ENCODE measurements at regions not wholly inside any gene's neighbourhood (a gene's known extent, or its start where the extent isn't known, plus 50 kb on each side); places are given as distances from the start of the nearest gene placed in this dataset.
"Not testable (repeated sequence)": the region's sequence is repeated elsewhere in the genome, so short reads cannot be mapped to it uniquely, and the experiment has no call there.

- no peak for DNase-seq (ENCODE audit: low spot score)
- intact Hi-C loops (cut with DNase I) = no loop called here
Observed at GRCh38 chr6:104462811-104463599, 396.7 kb downstream of the HACE1 start.

- no peak for DNase-seq (ENCODE audit: low spot score)
- intact Hi-C loops (cut with DNase I) = no loop called here
Observed at GRCh38 chr6:104460738-104461483, 398.8 kb downstream of the HACE1 start.

- DNase-seq (ENCODE audit: low spot score) = no peak
- intact Hi-C loops (cut with DNase I) = no loop called here
Observed at GRCh38 chr6:104459543-104459942, 400.2 kb downstream of the HACE1 start.

GRCh38 chr6:104449918-104450317 lies 409.8 kb downstream of the HACE1 start:
- DNase-seq (ENCODE audit: low spot score) = no peak
- intact Hi-C loops (cut with DNase I) = no loop called here

- intact Hi-C loops (cut with DNase I); DNase-seq (ENCODE audit: low spot score): not testable (repeated sequence)
Observed at GRCh38 chr6:104446101-104447080, 413.3 kb downstream of the HACE1 start.

DNA sequence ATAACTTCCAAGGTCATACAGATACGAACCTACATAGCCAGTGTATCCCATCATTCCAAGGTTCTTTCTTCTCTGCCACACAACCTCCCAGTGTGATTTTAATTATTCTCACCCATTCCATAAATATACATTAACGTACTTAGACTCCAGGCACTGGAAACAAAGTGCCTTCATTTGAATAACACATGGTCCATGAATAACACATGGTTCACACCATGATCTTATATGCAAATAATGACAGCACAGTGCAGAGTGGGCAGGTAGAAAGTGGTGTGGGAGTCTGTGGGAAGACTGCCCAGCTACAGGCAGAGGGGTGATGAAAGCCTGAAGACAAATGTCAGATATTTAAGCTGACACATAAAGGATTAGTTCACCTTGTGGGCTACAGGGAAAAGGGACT lies 425.2 kb downstream of the HACE1 start:
- intact Hi-C loops (cut with DNase I) = no loop called here
- no peak for DNase-seq (ENCODE audit: low spot score)

DNA sequence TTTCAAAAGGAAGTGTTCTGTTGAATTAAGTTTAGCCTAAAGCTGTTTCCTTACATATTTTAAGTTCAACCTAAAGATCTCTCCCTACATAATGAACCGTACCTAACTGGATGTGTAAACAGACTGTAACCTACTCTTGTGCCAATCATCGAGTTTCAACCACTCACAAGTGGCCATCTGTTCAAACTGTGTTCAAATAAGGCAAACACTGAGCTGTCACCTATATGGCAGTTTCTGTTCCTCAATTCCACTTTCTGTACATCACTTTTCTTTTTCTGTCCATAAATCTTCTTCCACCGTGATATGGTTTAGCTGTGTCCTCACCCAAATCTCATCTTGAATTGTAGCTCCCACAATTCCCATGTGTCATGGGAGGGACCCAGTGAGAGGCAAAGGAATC lies 428.6 kb downstream of the HACE1 start:
- no peak for DNase-seq (ENCODE audit: low spot score)

GRCh38 chr6:104428184-104428583 lies 431.5 kb downstream of the HACE1 start:
- intact Hi-C loops (cut with DNase I) = no loop called here
- no peak for DNase-seq (ENCODE audit: low spot score)

More for the DNA sequence above, 428.6 kb downstream of the HACE1 start:
- intact Hi-C loops (cut with DNase I) = no loop called here

DNA sequence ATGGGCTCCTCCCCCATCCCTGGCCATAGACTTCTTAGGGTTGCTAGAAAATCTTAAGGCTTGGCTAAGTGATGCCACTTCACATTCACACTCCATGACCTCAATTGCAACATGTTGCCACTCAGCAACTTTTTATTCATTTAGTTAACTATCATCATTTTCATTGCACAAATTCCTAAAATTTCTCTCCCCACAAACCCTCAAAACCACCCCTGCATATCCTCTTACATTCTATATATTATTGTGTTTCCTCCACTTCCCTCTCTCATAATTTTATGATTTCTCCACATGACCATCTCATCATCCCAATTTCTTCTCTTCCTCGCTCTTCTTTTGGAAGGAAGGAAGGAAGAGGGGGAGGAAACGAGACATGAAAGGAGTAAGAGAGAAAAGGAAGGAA lies 436.0 kb downstream of the HACE1 start:
- intact Hi-C loops (cut with DNase I) = no loop called here
- no peak for DNase-seq (ENCODE audit: low spot score)

DNA sequence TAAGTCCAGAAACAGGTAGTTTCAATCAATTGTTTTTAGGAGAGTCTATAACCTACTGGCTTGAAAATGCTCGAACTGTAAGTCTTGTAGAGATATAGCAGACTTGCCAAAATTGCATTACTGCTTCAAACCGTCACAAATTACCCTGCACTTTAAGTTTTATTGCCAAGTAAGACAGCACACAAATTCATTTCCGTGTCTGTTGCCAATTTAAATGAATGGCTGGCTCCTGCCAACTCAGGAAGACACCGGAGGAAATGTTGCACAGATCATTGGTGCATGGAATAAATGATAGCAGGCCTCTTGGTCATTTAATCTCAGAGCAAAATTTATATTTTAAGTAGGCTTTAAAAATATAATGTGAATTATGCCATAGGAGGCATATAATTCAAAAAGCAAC lies 438.1 kb downstream of the HACE1 start:
- intact Hi-C loops (cut with DNase I) = no loop called here
- no peak for DNase-seq (ENCODE audit: low spot score)

DNA sequence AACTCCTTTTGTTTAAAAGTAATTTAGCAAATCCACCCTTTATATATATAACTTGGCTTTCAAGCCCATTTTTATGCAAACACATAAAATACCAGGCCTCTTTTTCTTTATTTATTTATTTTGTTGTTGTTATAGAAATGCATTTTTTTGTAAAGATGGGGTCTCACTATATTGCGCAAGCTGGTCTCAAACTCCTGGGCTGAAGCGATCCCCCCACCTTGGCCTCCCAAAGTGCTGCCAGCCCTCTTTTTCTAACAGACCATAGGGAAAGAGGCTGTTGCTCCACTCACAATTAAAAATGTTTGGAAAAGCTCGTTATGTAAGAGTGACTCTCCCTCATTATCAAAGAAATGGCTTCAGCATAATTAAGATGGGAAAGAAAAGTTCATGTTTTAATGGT lies 440.9 kb downstream of the HACE1 start:
- DNase-seq (ENCODE audit: low spot score) = no peak
- intact Hi-C loops (cut with DNase I) = no loop called here

DNA sequence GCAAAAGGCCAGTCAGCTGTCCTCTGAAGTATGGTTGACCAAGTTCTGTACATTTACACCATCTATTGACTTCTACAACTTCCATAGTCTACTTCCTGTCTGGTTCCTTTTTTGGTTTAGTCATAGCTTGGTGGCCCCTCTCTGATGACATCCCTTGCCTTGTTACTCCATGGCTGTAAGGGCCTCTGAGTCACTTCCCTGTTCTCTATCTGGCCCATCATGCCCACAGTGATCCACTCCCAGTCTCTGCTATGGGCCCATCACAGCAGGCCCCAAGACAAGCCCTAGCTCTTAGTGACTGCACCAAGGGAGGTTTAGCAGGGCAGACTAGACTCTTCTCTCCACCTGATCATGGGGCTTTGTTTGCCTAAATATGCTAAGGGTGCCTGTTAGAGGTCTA lies 441.6 kb downstream of the HACE1 start:
- DNase-seq (ENCODE audit: low spot score) = no peak
- intact Hi-C loops (cut with DNase I) = no loop called here

DNA sequence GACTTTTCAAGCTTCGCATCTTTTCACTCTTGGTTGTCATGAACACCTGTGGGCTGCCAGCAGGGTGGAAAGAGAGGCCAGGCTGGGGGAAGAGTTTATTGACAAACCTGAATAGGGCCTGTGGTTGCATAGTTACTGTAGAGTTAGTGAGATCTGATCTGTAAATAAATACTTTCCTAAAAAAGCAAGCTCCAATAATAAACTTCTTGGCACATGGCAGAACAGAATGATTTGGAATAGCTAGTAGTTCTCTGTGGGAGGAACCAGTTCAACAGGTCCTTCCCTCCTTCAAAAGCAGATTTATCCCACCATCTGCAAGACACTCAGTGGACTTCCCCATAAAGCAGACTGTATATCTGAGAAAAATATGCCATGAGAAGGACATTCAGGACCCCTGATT lies 445.0 kb downstream of the HACE1 start:
- intact Hi-C loops (cut with DNase I) = no loop called here
- DNase-seq (ENCODE audit: low spot score) = no peak

- DNase-seq (ENCODE audit: low spot score) = no peak
- intact Hi-C loops (cut with DNase I) = no loop called here
Observed at GRCh38 chr6:104413767-104414166, 446.0 kb downstream of the HACE1 start.

GRCh38 chr6:104411302-104411701 lies 448.4 kb downstream of the HACE1 start:
- DNase-seq (ENCODE audit: low spot score) = no peak

DNA sequence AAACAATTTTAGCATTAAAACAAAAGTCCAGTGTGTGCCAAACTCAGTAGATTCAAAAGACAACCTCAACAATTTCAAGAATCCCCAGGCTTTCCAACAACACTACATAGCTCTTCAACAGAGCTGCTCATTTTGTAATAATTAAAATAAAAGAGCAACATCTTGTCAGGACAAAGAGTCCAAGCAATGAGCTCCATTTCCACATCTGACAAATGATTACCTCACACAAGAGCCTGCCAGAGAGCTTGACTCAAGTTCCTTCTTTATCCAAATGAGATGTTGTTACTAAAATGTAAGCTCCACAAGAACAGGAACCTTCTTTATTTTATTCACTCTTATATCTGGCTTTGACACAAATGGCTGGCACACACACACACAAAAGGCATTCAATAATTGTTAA lies 449.8 kb downstream of the HACE1 start:
- no peak for DNase-seq (ENCODE audit: low spot score)
- intact Hi-C loops (cut with DNase I) = no loop called here

More at GRCh38 chr6:104411302-104411701, 448.4 kb downstream of the HACE1 start:
- intact Hi-C loops (cut with DNase I) = no loop called here

GRCh38 chr6:104407957-104408356 lies 451.8 kb downstream of the HACE1 start:
- intact Hi-C loops (cut with DNase I) = no loop called here
- no peak for DNase-seq (ENCODE audit: low spot score)

DNA sequence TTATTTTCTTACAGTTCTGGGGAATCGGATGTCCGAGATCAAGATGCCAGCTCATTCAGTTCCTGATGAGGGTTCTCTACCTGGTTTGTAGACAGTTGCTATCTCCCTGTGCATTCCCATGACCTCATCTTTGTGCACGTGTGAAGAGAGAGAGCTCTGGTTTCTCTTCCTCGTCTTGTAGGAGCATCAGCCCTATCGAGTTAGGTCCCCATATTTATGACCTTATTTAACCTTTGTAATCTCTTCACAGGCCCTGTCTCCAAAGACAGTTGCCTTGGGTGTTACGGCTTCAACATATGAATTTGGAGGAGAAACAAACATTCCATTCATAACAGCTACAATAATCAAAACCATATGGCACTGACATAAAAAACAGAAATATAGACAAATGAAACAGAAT lies 455.3 kb downstream of the HACE1 start:
- intact Hi-C loops (cut with DNase I) = no loop called here
- no peak for DNase-seq (ENCODE audit: low spot score)

GRCh38 chr6:104402572-104402971 lies 457.1 kb downstream of the HACE1 start:
- intact Hi-C loops (cut with DNase I) = no loop called here
- no peak for DNase-seq (ENCODE audit: low spot score)

GRCh38 chr6:104401926-104402325 lies 457.8 kb downstream of the HACE1 start:
- no peak for DNase-seq (ENCODE audit: low spot score)
- intact Hi-C loops (cut with DNase I) = no loop called here
